PC-9 (cell line): ENCODE measurements at regions not wholly inside any gene's neighbourhood (a gene's known extent, or its start where the extent isn't known, plus 50 kb on each side); places are given as distances from the start of the nearest gene placed in this dataset.

Experiments
- BruUV-seq: library from RNA; stranded (reverse); fragments of 400-500 nt; replicated peaks from 2 replicates; lab custom pipeline; 2021; lab: Mats Ljungman, UMichigan
- CTCF ChIA-PET: fragments of 300-600 bp; sonication (Branson Sonifier 250); formaldehyde crosslinking; loops from one replicate; lab custom pipeline; 2022; ENCODE audit warnings: antibody characterized with exemption; lab: Charles Lee
- POLR2A ChIA-PET: fragments of 300-600 bp; sonication (Branson Sonifier 250); formaldehyde crosslinking; loops from one replicate; lab custom pipeline; 2022; ENCODE audit warnings: antibody characterized with exemption; ENCODE audit not compliant: unreplicated experiment; lab: Charles Lee
- DNase-seq, 2 experiments: peaks; one replicate each; pipeline versions ENCODE4 v3.0.0 to v3.0.0-alpha.2; 2015 to 2022; ENCODE audit warnings: mixed read lengths in 1 of 2
- H2AFZ ChIP-seq: fragments of 200-600 bp; sonication (generic); 2 replicates; pipeline ENCODE4 v1.8.1; 2017; ENCODE audit warnings: antibody characterized with exemption
- H3F3A ChIP-seq: fragments of 200-600 bp; sonication (generic); 2 replicates; pipeline ENCODE4 v1.8.1; 2017; ENCODE audit warnings: antibody characterized with exemption, mild to moderate bottlenecking, low read depth; ENCODE audit not compliant: insufficient read depth
- H3K27ac ChIP-seq: fragments of 200-600 bp; sonication (generic); 2 replicates; pipeline ENCODE4 v1.6.1; 2016; ENCODE audit warnings: mixed run types
- H3K27me3 ChIP-seq: fragments of 200-600 bp; sonication (generic); 2 replicates; pipeline ENCODE4 v1.6.1; 2016; ENCODE audit warnings: low read depth, mixed run types; ENCODE audit not compliant: insufficient read depth
- H3K36me3 ChIP-seq: fragments of 200-600 bp; sonication (generic); 2 replicates; pipeline ENCODE4 v1.6.1; 2016; ENCODE audit warnings: low read depth, mixed run types
- H3K4me1 ChIP-seq: fragments of 200-600 bp; sonication (generic); replicated peaks from 2 replicates; pipeline ENCODE4 v1.6.1; 2016; ENCODE audit warnings: mixed run types; ENCODE audit not compliant: insufficient read depth
- H3K4me2 ChIP-seq: fragments of 200-600 bp; sonication (generic); 2 replicates; pipeline ENCODE4 v1.6.1; 2017; ENCODE audit warnings: mixed run types
- H3K4me3 ChIP-seq: fragments of 200-600 bp; sonication (generic); 2 replicates; pipeline ENCODE4 v1.6.1; 2016; ENCODE audit warnings: mixed run types
- H3K79me2 ChIP-seq: fragments of 200-600 bp; sonication (generic); 2 replicates; pipeline ENCODE4 v1.6.1; 2017; ENCODE audit warnings: low read depth, mixed run types
- H3K9me2 ChIP-seq: fragments of 200-600 bp; sonication (generic); 2 replicates; pipeline ENCODE4 v1.8.1; 2017; ENCODE audit warnings: mild to moderate bottlenecking; ENCODE audit not compliant: insufficient read depth
- H3K9me3 ChIP-seq: fragments of 200-600 bp; sonication (generic); 2 replicates; pipeline ENCODE4 v1.8.1; 2016; ENCODE audit warnings: low read depth; ENCODE audit not compliant: insufficient read depth
- H4K20me1 ChIP-seq: fragments of 200-600 bp; sonication (generic); 2 replicates; pipeline ENCODE4 v1.8.1; 2017; ENCODE audit not compliant: insufficient read depth
- CTCF ChIP-seq: fragments of 200-600 bp; sonication (generic); conservative IDR thresholded peaks from 2 replicates; pipeline ENCODE4 v1.6.1; 2017; ENCODE audit warnings: mixed run types, antibody characterized with exemption, mild to moderate bottlenecking, moderate library complexity
- EZH2 ChIP-seq: fragments of 200-600 bp; sonication (generic); IDR thresholded peaks from 2 replicates; pipeline ENCODE4 v1.8.0; 2017; ENCODE audit warnings: antibody characterized with exemption, low read depth
- intact Hi-C: fragments of 100-400 bp; cut with micrococcal nuclease; formaldehyde crosslinking; loops from one replicate; pipeline ENCODE4 v1.10.0; 2022; ENCODE audit not compliant: unreplicated experiment

DNA sequence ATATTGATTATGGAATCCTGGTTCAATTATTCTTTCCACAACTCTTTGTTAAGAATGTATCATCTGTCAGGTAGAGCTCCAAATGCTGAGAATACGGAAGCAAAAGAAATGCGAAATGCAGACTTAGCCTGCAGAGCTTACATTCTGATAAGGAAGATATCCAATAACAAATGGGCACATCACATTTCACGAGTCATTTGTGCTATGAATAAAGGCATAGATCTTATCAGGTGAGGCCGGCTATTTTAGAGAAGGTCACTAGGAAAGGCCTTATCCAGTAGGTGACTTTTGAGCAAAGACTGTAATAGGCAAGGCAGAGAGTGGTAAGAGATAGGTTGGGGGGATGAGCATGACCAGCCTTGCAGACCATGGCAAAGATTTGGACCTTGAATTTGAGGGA is 174.3 kb upstream of the SERPINE2 start:
- POLR2A ChIA-PET = no interaction called here
- no peaks in the 10 kb centered on the region for H4K20me1 ChIP-seq

DNA sequence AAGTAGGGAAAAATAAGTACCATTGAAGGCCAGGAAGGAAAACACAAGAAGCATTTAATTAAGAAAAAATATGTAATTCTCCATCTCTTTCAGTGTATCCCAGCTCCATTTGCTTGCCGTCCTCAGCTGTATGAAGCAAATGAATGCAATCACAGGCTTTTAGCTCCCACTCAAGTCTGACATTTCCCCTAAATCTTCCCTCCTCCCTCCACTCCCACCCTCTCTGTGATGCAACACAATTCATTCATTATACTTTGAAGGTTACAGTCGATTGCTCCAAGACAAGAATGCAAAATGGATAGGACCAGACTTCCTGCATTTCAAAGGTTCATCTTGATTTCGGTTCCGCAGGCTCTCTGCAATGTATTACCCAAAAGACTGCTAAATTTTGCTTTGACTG is 172.7 kb upstream of the SERPINE2 start:
- no peak for DNase-seq
- ChIA-PET POLR2A (no interaction called here), CTCF (interaction anchor here (0.6 kb wide), 1 partner anchor 310 kb away, joined by 6 read pairs; no protein-coding TSS in a partner anchor)
- H2AFZ ChIP-seq = no peak overlapping the region
- intact Hi-C loops = no loop called here
- H3F3A ChIP-seq = no peaks in the 10 kb centered on the region
- H3K27ac ChIP-seq = no peak overlapping the region
- no peaks in the 10 kb centered on the region for H3K9me3 ChIP-seq
- BruUV-seq = no TSS peak
- H3K4me2 ChIP-seq = no peak overlapping the region
- H3K9me2 ChIP-seq = no peaks in the 10 kb centered on the region
- H3K36me3 ChIP-seq = no peaks in the 10 kb centered on the region
- no peaks in the 10 kb centered on the region for H3K79me2 ChIP-seq
- H3K27me3 ChIP-seq = no peaks in the 10 kb centered on the region
- H3K4me1 ChIP-seq = no peaks in the 10 kb centered on the region
- no peak overlapping the region for H3K4me3 ChIP-seq
- no peaks in the 10 kb centered on the region for H4K20me1 ChIP-seq
- no peak for TF ChIP-seq EZH2
- TF ChIP-seq CTCF = no peak

More for the DNA sequence above, 174.3 kb upstream of the SERPINE2 start:
- Histone ChIP-seq H3K4me3 (no peak overlapping the region), H2AFZ (no peak overlapping the region), H3K27ac (no peak overlapping the region), H3K4me2 (no peak overlapping the region), H3K9me2 (no peaks in the 10 kb centered on the region), H3F3A (no peaks in the 10 kb centered on the region), H3K27me3 (no peaks in the 10 kb centered on the region), H3K4me1 (no peaks in the 10 kb centered on the region), H3K9me3 (peaks cover 1% of the 10 kb centered on the region; the same call in 1 of the 2 replicates), H3K79me2 (no peaks in the 10 kb centered on the region), H3K36me3 (no peaks in the 10 kb centered on the region)
- BruUV-seq = no TSS peak
- DNase-seq = no peak
- TF ChIP-seq EZH2 (no peak), CTCF (no peak)
- CTCF ChIA-PET = no interaction called here
- intact Hi-C loops = no loop called here

GRCh38 chr2:224211181-224211480 is 172.0 kb upstream of the SERPINE2 start:
- BruUV-seq = no TSS peak

More at GRCh38 chr2:224211181-224211480, 172.0 kb upstream of the SERPINE2 start:
- H3K9me3 ChIP-seq = no peaks in the 10 kb centered on the region
- no peaks in the 10 kb centered on the region for H3K4me1 ChIP-seq
- H3K79me2 ChIP-seq = no peaks in the 10 kb centered on the region
- H2AFZ ChIP-seq = no peak overlapping the region
- POLR2A ChIA-PET = no interaction called here
- no peak overlapping the region for H3K27ac ChIP-seq
- H3K4me3 ChIP-seq = no peak overlapping the region
- TF ChIP-seq EZH2 (no peak), CTCF (no peak)
- no peak for DNase-seq
- H3K27me3 ChIP-seq = no peaks in the 10 kb centered on the region
- no peak overlapping the region for H3K4me2 ChIP-seq
- CTCF ChIA-PET = interaction anchor here (0.6 kb wide), 1 partner anchor 310 kb away, joined by 6 read pairs; no protein-coding TSS in a partner anchor
- H3K36me3 ChIP-seq = no peaks in the 10 kb centered on the region
- no peaks in the 10 kb centered on the region for H3K9me2 ChIP-seq
- no peaks in the 10 kb centered on the region for H3F3A ChIP-seq
- intact Hi-C loops = no loop called here
- no peaks in the 10 kb centered on the region for H4K20me1 ChIP-seq
